Lower lobe of right lung (tissue), 2 donors: ENCODE measurements at regions not wholly inside any gene's neighbourhood (a gene's known extent, or its start where the extent isn't known, plus 50 kb on each side); places are given as distances from the start of the nearest gene placed in this dataset.
A peak's percentile ranks its signal among the peaks of the same experiment; 100 is the strongest.

ENCODE experiments used
- ATAC-seq, 2 donors: fragments of 200-7000 bp; cut with Tn5 transposase; one replicate each; pipeline ENCODE4 v1.9.1; 2020 to 2022; ENCODE audit warnings: mild to moderate bottlenecking in 2 of 2, moderate library complexity in 2 of 2
- DNase-seq: peaks from one replicate; pipeline ENCODE4 v3.0.0-alpha.2; 2020
- H3K27ac ChIP-seq: fragments of 200-600 bp; one replicate; pipeline ENCODE4 v1.8.0; 2022
- H3K27me3 ChIP-seq: fragments of 200-600 bp; one replicate; pipeline ENCODE4 v1.8.0; 2022; ENCODE audit warnings: low read depth
- H3K36me3 ChIP-seq: fragments of 200-600 bp; one replicate; pipeline ENCODE4 v1.8.0; 2022; ENCODE audit warnings: mild to moderate bottlenecking
- H3K4me1 ChIP-seq: fragments of 200-600 bp; one replicate; pipeline ENCODE4 v1.8.0; 2022
- H3K4me3 ChIP-seq: fragments of 200-600 bp; one replicate; pipeline ENCODE4 v1.8.0; 2022; ENCODE audit warnings: mild to moderate bottlenecking
- H3K9me3 ChIP-seq: fragments of 200-600 bp; one replicate; pipeline ENCODE4 v1.8.0; 2022
- CTCF ChIP-seq: fragments of 200-600 bp; IDR thresholded peaks from one replicate; pipeline ENCODE4 v1.8.0; 2022; ENCODE audit warnings: antibody characterized with exemption, mild to moderate bottlenecking
- intact Hi-C: fragments of 100-400 bp; cut with DNase I; formaldehyde crosslinking; loops from one replicate; pipeline ENCODE4 v1.11.0; 2022
- donor health status: DM: no; HTN: yes; CAD: no; lungs with severe emphysema.

DNA sequence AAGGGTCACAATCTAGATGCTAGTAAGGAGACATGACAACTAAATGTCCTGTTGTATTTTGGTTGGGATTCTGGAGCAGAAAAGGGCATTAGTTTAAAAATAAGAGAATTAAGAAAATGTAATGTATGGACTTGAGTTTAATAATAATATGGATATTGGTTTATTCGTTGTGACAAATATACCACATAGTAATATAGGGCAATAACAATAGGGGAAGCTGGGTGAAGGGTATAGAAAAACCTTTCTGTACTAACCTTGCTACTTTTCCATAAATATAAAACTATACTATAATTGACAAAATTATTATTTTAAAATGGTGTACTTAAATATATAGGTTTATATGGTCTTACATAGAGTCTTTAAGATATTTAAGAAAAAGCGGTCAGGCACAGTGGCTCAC, 558.9 kb downstream of the PTPRC start:
- intact Hi-C loops, result no loop called here
- TF ChIP-seq CTCF, result no peak
- no peaks in the 10 kb centered on the region for H3K4me1 ChIP-seq
- H3K27ac ChIP-seq, result no peak overlapping the region
- H3K27me3 ChIP-seq, result no peaks in the 10 kb centered on the region
- no peak for ATAC-seq
- no peaks in the 10 kb centered on the region for H3K9me3 ChIP-seq
- no peaks in the 10 kb centered on the region for H3K36me3 ChIP-seq
- DNase-seq, result no peak
- no peak overlapping the region for H3K4me3 ChIP-seq

DNA sequence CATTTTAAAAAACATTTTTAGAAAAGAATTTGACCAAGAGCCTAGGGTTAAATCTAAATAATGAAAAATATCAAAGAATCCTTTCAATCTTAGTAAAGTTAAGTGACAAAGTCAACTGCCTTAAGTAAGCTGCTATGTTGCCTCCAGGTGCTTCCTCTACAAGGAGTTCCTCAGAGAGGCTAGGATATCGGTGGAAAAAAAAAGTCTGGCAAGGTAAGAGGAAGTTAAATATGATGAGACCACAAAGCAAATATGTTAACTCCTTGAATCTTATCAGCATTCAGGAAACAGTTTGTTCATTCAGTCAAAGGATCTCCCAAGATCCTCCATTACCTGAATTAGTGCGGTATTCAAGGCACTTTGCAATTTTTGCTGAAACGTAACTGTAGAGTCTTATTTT, 563.5 kb downstream of the PTPRC start:
- Histone ChIP-seq H3K4me3 (no peak overlapping the region), H3K4me1 (no peaks in the 10 kb centered on the region), H3K27ac (no peak overlapping the region), H3K9me3 (no peaks in the 10 kb centered on the region), H3K27me3 (no peaks in the 10 kb centered on the region), H3K36me3 (no peaks in the 10 kb centered on the region)
- intact Hi-C loops, result no loop called here
- TF ChIP-seq CTCF, result no peak
- DNase-seq (no peak), ATAC-seq (peak; percentile 64 to 67)

GRCh38 chr1:199204231-199204630, 565.4 kb downstream of the PTPRC start:
- Histone ChIP-seq H3K4me1 (no peaks in the 10 kb centered on the region), H3K36me3 (no peaks in the 10 kb centered on the region), H3K27ac (no peak overlapping the region), H3K9me3 (no peaks in the 10 kb centered on the region), H3K4me3 (no peak overlapping the region), H3K27me3 (no peaks in the 10 kb centered on the region)
- no peak for ATAC-seq
- no peak for TF ChIP-seq CTCF
- intact Hi-C loops, result no loop called here
- no peak for DNase-seq

DNA sequence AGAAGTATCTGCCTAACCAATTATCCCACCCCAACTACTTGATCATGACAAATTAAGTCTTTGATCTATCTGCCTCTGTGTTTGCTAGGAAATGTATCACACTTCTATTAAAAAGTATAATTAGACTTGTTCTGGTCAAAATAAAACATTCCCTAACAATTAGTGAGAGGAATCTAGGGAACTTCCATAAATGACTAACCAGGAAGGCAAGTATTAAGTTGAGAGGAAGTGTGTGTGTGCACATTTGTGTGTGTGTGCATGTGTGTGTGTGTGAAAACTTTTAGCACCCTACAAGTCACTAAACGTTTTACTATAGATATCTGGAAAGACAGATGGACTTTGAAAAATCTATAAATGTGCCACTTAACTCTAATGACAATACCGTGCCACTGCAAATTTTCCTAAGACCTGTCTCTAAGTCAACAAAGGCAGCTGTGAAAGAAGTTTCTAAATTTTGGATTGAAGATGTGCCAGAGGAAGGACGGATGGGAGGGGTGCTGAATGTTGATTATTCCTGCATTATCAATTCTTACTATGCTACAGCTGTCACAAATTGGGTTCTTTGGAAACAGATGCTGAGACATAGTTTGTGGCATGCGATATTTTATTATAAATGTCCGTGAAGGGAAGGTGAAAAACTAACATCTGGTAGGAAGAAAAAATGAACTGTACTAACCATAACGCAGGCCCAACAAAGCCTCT, 567.1 kb downstream of the PTPRC start:
- Histone ChIP-seq H3K4me3 (no peak overlapping the region), H3K27me3 (no peaks in the 10 kb centered on the region), H3K4me1 (no peaks in the 10 kb centered on the region), H3K36me3 (no peaks in the 10 kb centered on the region), H3K27ac (no peak overlapping the region), H3K9me3 (no peaks in the 10 kb centered on the region)
- no peak for TF ChIP-seq CTCF
- intact Hi-C loops, result no loop called here
- DNase-seq (no peak), ATAC-seq (no peak)

DNA sequence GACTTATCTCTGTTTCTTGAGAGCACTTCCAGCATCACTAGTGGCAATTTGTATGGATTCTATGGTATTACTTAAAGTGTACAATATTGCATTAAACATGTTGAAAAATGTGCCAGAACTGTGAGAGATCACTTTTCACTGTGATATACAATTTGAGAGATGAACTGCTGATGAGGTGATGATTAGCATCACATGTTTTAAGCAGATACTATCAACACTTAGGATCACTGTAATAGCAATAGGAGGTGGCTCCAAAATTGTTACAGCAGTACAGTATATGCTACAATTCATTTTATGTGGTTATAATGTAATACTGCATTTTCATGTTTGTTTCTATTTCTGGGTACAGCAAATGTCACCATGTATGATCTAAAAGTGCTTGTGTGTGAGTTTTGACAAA, 570.0 kb downstream of the PTPRC start:
- ATAC-seq (no peak), DNase-seq (no peak)

More for the DNA sequence above, 570.0 kb downstream of the PTPRC start:
- H3K27ac ChIP-seq, result no peak overlapping the region
- no peaks in the 10 kb centered on the region for H3K4me1 ChIP-seq
- H3K27me3 ChIP-seq, result no peaks in the 10 kb centered on the region
- no peak for TF ChIP-seq CTCF
- H3K4me3 ChIP-seq, result no peak overlapping the region
- peaks cover under 1% of the 10 kb centered on the region for H3K9me3 ChIP-seq
- intact Hi-C loops, result no loop called here
- no peaks in the 10 kb centered on the region for H3K36me3 ChIP-seq
